Motor neuron (in vitro differentiated cells): ENCODE measurements at regions not wholly inside any gene's neighbourhood (a gene's known extent, or its start where the extent isn't known, plus 50 kb on each side); places are given as distances from the start of the nearest gene placed in this dataset.

Source experiments
- ATAC-seq, 8 experiments: fragments of 200-7000 bp; cut with Tn5 transposase; replicated peaks in 6 of 8; 2 replicates each; pipeline ENCODE4 v1.8.0; 2021; ENCODE audit warnings: mild to moderate bottlenecking in 8 of 8, moderate library complexity in 8 of 8
- H3K27ac ChIP-seq, 2 donors: fragments of 250-450 bp; sonication (Bioruptor Pico); 2 replicates each; pipeline ENCODE4 v1.9.0; 2021; ENCODE audit warnings: antibody characterized with exemption in 2 of 2, mild to moderate bottlenecking in 2 of 2, moderate library complexity in 1 of 2
- H3K4me1 ChIP-seq, 2 donors: fragments of 250-450 bp; sonication (Bioruptor Pico); replicated peaks in 1 of 2; 2 replicates each; pipeline ENCODE4 v1.6.1; 2021; ENCODE audit warnings: antibody characterized with exemption in 2 of 2, mild to moderate bottlenecking in 2 of 2, moderate library complexity in 1 of 2
- H3K4me3 ChIP-seq, 5 donors: fragments of 250-450 bp; sonication (Bioruptor Pico); 2 replicates each; pipeline ENCODE4 v1.9.0; 2021; ENCODE audit warnings: antibody characterized with exemption in 5 of 5, mild to moderate bottlenecking in 5 of 5, moderate library complexity in 4 of 5
- WGBS, 10 experiments: fragments of 450-650 bp; shearing (Covaris generic); methylation state at CpG; one replicate each; pipeline ENCODE4 v1.0.0; 2022; 5-methylcytosine and 5-hydroxymethylcytosine counted together
- in situ Hi-C, 9 experiments: fragments of 400-800 bp; cut with MboI; loops; one replicate each; pipeline ENCODE4 v1.15.0; 2021; ENCODE audit warnings: low sequenced_read_pairs in 9 of 9, low pct_unique_long_range_greater_than_20kb in 2 of 9; ENCODE audit not compliant: unreplicated experiment in 9 of 9

GRCh38 chr5:165277661-165278060, 1772.2 kb downstream of the MAT2B start:
- no peak for ATAC-seq
- Histone ChIP-seq H3K4me3 (no peak overlapping the region), H3K27ac (no peak overlapping the region), H3K4me1 (no peaks in the 10 kb centered on the region)
- WGBS, 10 experiments = 0 to 100% (median 63%) methylated on average over 1 of the region's 1 CpG; no CpG with 5 or more reads in 1 of the 10 experiments
- in situ Hi-C loops = no loop called here

DNA sequence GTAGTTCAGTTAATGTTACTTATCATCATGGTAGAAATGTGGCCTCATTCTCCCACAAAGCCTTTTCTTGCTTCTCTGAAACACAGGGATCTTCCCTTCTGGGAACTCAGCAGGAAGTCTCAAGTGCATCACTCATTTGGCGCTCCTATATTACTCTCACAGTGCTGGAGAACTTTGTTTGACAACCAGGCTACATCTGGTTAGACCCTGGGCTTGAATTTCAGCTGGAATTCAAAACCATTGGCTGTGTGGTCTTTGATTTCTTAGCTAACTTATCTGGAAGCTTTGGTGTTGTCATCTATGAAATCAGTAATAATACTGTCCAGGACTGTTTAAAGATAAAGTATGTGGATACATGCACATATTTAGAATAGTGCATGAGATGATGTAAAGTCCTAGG, 1777.1 kb downstream of the MAT2B start:
- no peak overlapping the region for H3K4me3 ChIP-seq
- H3K27ac ChIP-seq = no peak overlapping the region
- ATAC-seq = no peak
- in situ Hi-C loops = no loop called here
- 0 to 83% (median 50%) methylated on average over 1 of the region's 1 CpG; no CpG with 5 or more reads in 3 of the 10 experiments for WGBS, 10 experiments
- H3K4me1 ChIP-seq = no peaks in the 10 kb centered on the region

- in situ Hi-C loops = no loop called here
- Histone ChIP-seq H3K4me3 (no peak overlapping the region), H3K4me1 (no peaks in the 10 kb centered on the region), H3K27ac (no peak overlapping the region)
- ATAC-seq = no peak
- 0 to 100% (median 33%) methylated on average over 1 of the region's 2 CpGs; no CpG with 5 or more reads in 6 of the 10 experiments for WGBS, 10 experiments
These were observed 1781.3 kb downstream of the MAT2B start for GRCh38 chr5:165286692-165287091.

DNA sequence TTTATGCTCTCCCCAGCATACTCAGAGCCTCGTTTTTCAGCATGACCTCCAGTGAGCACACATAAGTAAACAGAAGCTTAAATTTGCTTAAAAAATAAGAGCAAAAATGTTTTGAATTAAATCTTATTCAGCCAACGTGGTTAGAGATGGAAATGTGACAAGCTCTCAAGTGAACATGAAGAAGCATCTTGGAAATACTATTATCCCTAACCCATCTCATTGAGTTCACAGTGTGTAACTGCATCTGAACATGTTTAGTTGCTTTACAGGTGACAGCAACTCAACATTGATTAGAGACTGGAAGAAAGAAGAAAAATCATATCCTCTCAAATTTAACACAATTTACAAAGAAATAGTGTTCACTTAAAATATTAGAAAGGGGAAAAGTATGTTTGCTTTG, 1785.1 kb downstream of the MAT2B start:
- no peak for ATAC-seq
- no peak overlapping the region for H3K4me3 ChIP-seq
- no peaks in the 10 kb centered on the region for H3K4me1 ChIP-seq
- in situ Hi-C loops = no loop called here
- no peak overlapping the region for H3K27ac ChIP-seq
- 0 to 67% (median 54%) methylated on average over 1 to 2 of the region's 2 CpGs for WGBS, 10 experiments

- Histone ChIP-seq H3K4me1 (no peaks in the 10 kb centered on the region), H3K27ac (no peak overlapping the region), H3K4me3 (no peak overlapping the region)
- in situ Hi-C loops = no loop called here
- ATAC-seq = no peak
- WGBS, 10 experiments = 13 to 96% (median 90%) methylated on average over 1 to 6 of the region's 6 CpGs; no CpG with 5 or more reads in 1 of the 10 experiments
These were observed 1791.1 kb downstream of the MAT2B start for GRCh38 chr5:165296401-165297130.

DNA sequence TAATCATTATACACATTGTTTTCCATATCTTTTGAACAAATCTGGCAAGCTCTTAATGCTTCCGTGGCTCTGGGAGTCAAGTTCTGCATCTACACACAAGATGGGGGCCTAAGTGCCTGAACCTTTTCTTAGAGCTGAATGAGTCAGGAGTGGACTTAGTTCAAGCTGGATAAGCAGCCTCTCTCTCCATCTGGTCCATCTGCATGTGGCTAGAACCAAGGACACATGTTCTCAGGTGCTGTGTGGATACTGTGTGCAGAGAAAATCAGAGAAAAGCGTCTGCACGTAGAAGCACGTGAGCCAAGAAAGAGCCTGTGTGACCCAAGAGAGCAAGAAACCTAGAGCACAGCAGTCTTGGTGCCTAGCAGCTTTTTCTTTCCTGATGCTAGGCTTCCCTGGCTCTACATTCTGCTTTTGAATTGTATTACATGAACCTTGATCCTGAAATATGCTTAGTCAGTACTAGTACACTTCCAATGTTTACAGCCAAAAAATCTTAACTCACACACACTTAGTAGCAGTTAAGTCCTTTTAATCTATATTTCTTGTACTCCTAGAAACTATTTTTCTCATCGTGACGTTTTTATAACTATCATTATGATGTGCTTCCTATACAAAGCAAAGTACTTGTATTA, 1798.9 kb downstream of the MAT2B start:
- in situ Hi-C loops = no loop called here
- no peak overlapping the region for H3K27ac ChIP-seq
- H3K4me1 ChIP-seq = no peaks in the 10 kb centered on the region
- ATAC-seq = no peak
- 0 to 100% (median 78%) methylated on average over 1 to 4 of the region's 6 CpGs; no CpG with 5 or more reads in 1 of the 10 experiments for WGBS, 10 experiments
- H3K4me3 ChIP-seq = no peak overlapping the region

- no peak for ATAC-seq
- no peak overlapping the region for H3K4me3 ChIP-seq
- WGBS, 10 experiments = 20 to 100% (median 70%) methylated on average over 1 to 6 of the region's 6 CpGs
- in situ Hi-C loops = no loop called here
- H3K27ac ChIP-seq = no peak overlapping the region
- H3K4me1 ChIP-seq = no peaks in the 10 kb centered on the region
These were observed 1800.2 kb downstream of the MAT2B start for GRCh38 chr5:165305596-165305995.

- 0 to 93% (median 61%) methylated on average over 2 to 3 of the region's 3 CpGs; no CpG with 5 or more reads in 2 of the 10 experiments for WGBS, 10 experiments
- ATAC-seq = no peak
- in situ Hi-C loops = no loop called here
- Histone ChIP-seq H3K4me1 (no peaks in the 10 kb centered on the region), H3K27ac (no peak overlapping the region), H3K4me3 (no peak overlapping the region)
These were observed 1804.0 kb downstream of the MAT2B start for GRCh38 chr5:165309446-165309845.

DNA sequence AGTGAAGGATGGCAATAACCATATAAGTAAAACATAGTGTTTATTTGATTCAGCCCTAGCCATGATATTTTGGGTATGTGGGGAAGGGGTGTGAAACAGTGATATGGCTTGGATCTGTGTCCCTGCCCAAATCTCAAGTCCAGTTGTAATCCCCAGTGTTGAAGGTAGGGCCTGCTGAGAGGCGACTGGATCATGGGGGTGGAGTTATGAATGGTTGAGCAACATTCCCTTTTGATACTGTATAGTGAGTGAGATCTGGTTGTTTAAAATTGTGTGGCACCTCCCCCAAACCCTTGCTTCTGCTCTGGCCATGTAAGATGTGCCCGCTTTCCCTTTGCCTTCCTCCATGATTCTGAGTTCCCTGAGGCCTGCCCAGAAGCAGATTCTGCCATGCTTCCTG, 1804.6 kb downstream of the MAT2B start:
- no peak for ATAC-seq

GRCh38 chr5:165321912-165322311, 1816.5 kb downstream of the MAT2B start:
- H3K27ac ChIP-seq = no peak overlapping the region
- in situ Hi-C loops = no loop called here
- WGBS, 10 experiments = 4 to 94% (median 81%) methylated on average over 1 to 4 of the region's 4 CpGs
- no peaks in the 10 kb centered on the region for H3K4me1 ChIP-seq
- no peak overlapping the region for H3K4me3 ChIP-seq
- no peak for ATAC-seq

More for the DNA sequence above, 1804.6 kb downstream of the MAT2B start:
- Histone ChIP-seq H3K4me1 (no peaks in the 10 kb centered on the region), H3K4me3 (no peak overlapping the region), H3K27ac (no peak overlapping the region)
- in situ Hi-C loops = no loop called here
- 10 to 100% (median 100%) methylated on average over 1 to 2 of the region's 2 CpGs; no CpG with 5 or more reads in 3 of the 10 experiments for WGBS, 10 experiments

DNA sequence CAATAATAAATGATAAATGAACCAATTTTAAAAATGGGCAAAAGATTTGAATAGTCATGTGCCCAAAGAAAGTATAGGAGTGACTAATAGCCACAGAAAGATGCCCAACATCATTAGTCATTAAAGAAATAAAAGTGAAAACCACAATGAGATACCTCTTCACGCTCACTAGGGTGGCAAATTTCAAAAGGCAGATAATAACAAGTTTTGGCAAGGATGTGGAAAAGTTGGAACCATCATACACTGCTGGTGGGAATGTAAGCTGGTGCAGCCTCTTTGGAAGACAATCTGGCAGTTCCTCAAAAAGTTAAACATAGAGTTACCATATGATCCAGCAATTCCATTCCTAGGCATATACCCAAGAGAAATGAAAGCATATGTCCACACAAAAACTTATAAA, 1819.8 kb downstream of the MAT2B start:
- in situ Hi-C loops = no loop called here
- ATAC-seq = no peak
- Histone ChIP-seq H3K27ac (no peak overlapping the region), H3K4me1 (no peaks in the 10 kb centered on the region), H3K4me3 (no peak overlapping the region)
- 25 to 100% (median 72%) methylated on average over 1 of the region's 1 CpG; no CpG with 5 or more reads in 2 of the 10 experiments for WGBS, 10 experiments

DNA sequence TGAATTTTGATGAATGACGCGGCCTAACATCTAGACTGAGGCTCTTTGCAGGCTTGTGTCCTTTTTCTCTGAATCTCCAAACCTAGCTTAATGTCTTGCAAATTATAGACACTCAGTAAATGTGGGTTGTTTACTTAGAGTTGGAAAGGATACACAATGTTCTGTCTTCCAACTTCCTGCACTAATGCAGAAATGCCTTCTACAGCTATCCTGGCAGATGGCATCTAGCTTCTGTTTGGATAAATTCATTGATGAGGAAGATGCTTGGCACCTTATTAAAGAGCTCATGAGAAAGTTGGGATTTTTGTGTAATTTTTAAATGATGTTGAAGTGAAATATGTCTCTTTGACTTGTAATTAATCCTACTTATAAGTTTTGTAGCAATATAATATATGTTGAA, 1822.2 kb downstream of the MAT2B start:
- 75 to 100% (median 96%) methylated on average over 1 to 2 of the region's 2 CpGs; no CpG with 5 or more reads in 2 of the 10 experiments for WGBS, 10 experiments
- in situ Hi-C loops = no loop called here
- no peak for ATAC-seq

GRCh38 chr5:165328846-165329245, 1823.4 kb downstream of the MAT2B start:
- no peak overlapping the region for H3K4me3 ChIP-seq
- ATAC-seq = peak in 1 of 8 experiments; percentile 92
- no peaks in the 10 kb centered on the region for H3K4me1 ChIP-seq
- no peak overlapping the region for H3K27ac ChIP-seq
- in situ Hi-C loops = no loop called here

More for the DNA sequence above, 1822.2 kb downstream of the MAT2B start:
- Histone ChIP-seq H3K4me3 (no peak overlapping the region), H3K27ac (no peak overlapping the region), H3K4me1 (no peaks in the 10 kb centered on the region)

DNA sequence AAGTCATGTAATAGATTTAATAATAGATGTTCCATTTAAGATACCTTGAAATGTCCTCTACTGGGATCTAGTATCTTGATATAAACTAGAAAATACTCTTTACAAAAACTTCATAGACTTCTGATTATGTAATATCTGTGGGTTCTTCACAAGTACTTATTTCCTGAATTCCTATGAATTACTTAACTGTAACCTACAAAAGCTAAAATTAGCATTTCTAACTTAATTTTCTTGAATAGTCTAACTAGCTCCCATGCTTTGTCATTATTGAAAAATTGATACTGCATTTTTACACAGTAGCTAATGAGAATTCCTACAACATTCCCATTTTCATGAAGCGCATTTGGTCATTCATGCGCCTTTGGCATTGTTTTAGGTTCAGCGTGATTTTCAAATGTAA, 1828.2 kb downstream of the MAT2B start:
- 60 to 100% (median 91%) methylated on average over 2 to 3 of the region's 3 CpGs for WGBS, 10 experiments
- in situ Hi-C loops = no loop called here
- Histone ChIP-seq H3K4me3 (no peak overlapping the region), H3K27ac (no peak overlapping the region), H3K4me1 (no peaks in the 10 kb centered on the region)
- no peak for ATAC-seq
